HG02588 (cell line): ENCODE measurements at regions not wholly inside any gene's neighbourhood (a gene's known extent, or its start where the extent isn't known, plus 50 kb on each side); places are given as distances from the start of the nearest gene placed in this dataset.
"Not testable (repeated sequence)": the region's sequence is repeated elsewhere in the genome, so short reads cannot be mapped to it uniquely, and the experiment has no call there.

ENCODE experiments used
- ATAC-seq: cut with Tn5 transposase; IDR thresholded peaks from one replicate; pipeline ENCODE4 v1.9.1; 2021; ENCODE audit warnings: mild to moderate bottlenecking, moderate library complexity; ENCODE audit not compliant: unreplicated experiment

- no peak for ATAC-seq
These were observed 196.7 kb downstream of the IPMK start for GRCh38 chr10:58070956-58071355.

- no peak for ATAC-seq
These were observed 198.9 kb downstream of the IPMK start for GRCh38 chr10:58068809-58069208.

GRCh38 chr10:58066979-58067378 lies 200.7 kb downstream of the IPMK start:
- ATAC-seq, result no peak

DNA sequence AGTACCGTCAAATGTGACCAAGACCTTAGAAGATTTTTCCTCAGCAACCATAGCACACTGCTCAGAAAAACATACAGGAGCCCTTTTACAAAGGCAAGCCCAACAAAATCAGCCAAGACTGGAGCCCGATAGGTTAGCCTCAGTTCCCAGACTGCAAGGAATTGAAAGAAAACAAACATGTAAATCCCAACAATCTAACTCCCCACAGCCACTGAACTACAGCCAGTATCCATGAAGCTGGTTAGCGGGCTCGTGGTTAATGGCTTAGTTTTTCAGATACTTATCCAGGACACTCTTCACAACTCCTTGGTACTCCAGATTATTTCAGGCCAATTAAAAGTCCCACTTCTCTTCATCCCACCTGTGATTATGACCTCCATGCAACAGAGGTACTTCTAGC lies 201.6 kb downstream of the IPMK start:
- no peak for ATAC-seq

DNA sequence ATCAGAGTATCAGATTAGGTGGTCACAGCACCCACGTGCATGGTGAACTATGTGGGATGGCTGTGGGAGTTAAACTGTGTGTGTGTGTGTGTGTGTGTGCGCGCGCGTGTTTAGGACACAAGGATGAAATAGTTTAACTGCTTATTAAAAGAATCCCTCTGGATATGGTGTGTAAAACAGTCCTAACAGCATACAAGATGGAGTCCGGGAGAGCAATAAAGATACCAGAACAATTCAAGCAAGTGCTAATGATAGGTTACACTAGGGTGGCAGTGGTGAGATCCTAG lies 202.2 kb downstream of the IPMK start:
- ATAC-seq, result no peak

- no peak for ATAC-seq
These were observed 202.8 kb downstream of the IPMK start for GRCh38 chr10:58064714-58065528.

DNA sequence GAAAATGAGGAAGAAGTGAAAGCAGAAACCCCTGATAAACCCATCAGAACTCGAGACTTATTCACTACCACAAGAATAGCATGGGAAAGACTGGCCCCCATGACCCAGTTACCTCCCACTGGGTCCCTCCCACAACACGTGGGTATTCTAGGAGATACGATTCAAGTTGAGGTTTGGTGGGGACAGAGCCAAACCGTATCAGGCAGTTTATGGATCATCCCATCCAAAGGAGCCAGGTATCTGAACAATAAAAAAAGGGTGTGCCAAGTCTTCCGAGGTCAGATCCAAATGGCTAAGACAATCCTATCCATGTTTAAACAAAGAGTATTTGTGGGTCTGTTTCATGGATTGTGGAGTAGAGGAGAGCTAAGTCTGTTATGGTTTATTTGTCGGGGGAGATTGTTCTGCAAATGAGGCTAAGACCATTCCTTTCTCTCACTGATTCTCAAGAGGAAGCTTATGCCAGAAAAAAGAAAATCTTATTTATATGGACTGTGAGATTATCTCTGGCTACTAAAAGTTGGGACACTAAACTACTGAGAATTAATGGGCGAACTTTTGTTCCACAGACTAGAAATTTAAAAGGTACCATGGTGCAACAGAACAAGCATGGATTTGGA lies 203.7 kb downstream of the IPMK start:
- ATAC-seq, result no peak

DNA sequence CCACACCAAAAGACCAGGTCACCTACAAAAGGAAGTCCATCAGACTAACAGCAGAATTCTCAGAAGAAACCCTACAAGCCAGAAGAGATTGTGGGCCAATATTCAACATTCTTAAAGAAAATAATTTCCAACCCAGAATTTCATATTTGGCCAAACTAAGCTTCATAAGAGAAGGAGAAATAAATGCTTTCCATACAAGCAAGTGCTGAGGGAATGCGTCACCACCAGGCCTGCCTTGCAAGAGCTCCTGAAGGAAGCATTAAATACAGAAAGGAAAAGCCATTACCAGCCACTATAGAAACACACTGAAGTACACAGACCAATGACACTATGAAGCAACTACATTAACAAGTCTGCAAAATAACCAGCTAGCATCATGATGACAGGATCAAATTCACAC lies 209.0 kb downstream of the IPMK start:
- ATAC-seq, result not testable (repeated sequence)

- no peak for ATAC-seq
These were observed 212.8 kb downstream of the IPMK start for GRCh38 chr10:58054881-58055280.

DNA sequence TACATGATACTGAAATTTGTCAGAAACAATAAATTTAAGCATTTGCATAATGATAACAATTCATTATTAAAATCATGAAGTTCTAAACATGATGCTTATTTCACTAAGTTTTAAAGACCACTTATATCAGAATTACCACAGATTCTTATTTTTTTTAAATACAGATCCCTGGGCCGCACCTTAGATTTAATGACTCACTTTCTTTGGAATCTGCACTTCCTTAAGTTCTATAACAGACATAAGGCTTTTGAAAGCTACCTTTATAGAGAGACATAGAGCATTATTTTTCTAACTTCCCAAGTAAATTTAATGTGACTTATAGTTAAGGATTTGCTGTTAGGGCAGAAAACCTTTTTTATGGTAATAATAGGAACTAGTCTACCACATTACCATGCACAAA lies 214.9 kb downstream of the IPMK start:
- no peak for ATAC-seq

DNA sequence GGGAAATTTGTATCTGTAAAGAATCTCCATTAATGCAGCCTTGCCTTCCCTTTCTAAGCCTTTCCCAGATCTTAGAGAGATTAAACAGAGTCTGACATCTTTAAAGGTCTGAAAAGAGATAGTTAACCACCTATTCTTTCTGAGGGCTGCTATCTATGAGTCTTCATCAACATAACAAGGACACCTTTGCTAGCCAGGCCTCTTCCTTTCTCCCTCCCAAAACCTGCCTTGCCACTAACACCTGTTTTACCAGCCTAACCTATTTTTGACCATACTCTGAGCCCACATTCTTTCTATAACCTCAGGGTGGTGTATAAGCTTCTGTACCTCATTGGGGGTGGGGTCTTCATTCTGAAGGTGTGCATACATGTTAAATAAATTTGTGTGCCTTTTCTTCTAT lies 217.1 kb downstream of the IPMK start:
- ATAC-seq, result no peak

- ATAC-seq, result no peak
These were observed 218.8 kb downstream of the IPMK start for GRCh38 chr10:58048936-58049335.

- no peak for ATAC-seq
These were observed 223.6 kb downstream of the IPMK start for GRCh38 chr10:58044072-58044471.

- ATAC-seq, result no peak
These were observed 225.8 kb downstream of the IPMK start for GRCh38 chr10:58041901-58042300.

- ATAC-seq, result no peak
These were observed 237.5 kb downstream of the IPMK start for GRCh38 chr10:58030208-58030607.

DNA sequence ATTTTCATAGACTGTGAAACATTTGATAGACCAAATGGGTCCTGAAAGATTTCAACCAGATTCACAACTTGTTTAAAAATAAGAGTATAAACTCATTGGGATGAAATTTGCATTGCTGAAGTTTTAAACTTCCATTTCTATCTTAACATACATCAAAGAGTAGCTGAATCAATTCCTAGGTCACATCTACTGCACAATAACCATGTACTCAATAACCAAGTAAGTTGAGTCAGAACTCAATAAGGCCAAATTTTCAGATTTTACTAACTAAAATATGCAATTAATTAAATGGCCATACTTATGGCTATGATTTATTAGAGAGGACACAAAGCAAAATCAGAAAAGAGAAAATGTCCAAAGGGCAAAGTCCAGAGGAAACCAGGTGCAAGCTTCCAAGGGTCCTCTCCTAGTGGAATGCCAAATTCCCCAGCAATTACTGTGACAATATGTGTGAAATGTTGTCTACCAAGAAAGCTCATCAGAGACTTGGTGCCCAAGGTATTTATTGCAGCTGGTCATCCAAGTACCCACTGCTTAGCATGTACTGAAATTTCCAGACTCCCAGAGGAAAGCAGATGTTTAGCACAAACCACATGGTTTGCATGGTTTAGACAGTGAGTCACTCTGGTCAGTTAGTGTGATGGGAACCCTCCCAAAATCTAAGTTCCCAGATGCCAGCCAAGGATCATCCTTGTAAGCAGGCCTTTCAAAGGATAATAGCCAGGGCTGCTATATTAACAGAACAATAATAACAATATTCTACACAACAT lies 238.9 kb downstream of the IPMK start:
- ATAC-seq, result no peak

GRCh38 chr10:58027426-58027825 lies 240.3 kb downstream of the IPMK start:
- ATAC-seq, result no peak

DNA sequence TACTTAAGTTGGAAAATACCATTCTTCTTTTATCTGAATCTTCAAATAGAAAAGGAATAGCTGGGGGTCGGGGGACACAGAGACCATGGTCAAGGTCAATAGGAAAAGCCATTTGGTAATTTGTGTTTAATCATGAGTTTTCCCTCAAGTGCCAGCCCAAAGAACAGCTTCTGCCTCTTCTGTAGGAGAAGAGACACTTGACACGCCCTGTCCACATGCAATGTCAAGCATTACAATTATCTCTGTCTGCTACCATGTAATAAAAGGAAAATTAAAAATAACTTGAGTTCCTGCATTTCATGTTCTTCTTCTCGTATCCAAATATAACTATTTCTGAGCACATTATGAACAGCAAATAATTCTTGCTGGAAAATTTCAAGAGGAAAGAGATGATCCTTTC lies 241.7 kb downstream of the IPMK start:
- ATAC-seq, result no peak

DNA sequence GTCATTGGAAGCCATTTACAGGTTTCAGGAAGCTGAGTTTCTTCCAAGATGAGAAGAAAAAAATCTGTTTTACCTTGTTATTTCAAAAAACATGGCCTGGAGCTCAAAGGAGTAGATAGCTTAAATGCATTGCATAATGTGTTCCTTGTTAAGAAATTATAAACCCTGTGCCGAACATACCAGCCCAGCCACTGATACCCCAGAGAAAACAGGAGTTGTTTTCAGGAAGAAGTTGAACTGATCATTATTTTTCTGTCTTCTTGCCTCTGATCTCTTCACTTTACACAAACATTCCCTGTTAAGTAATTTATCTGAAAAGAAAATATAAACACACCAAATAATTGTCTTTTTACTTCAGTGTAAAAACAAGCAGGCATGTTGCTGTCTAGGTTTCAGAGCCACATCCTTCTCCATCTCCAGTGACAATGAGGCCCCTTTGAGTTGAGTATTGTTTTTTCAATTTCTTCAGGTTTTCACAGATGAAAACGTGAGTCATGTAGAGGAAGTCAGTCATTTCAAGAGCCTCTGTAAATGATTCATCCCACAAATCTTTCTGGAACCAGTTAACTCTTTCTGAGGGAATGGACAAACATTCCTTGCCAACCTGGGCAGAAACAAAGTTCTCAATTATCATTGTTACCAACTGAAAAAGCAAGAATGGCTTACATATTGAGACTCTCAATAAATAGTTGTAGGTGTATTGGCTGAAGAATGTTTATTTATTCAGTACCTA lies 244.2 kb downstream of the IPMK start:
- ATAC-seq, result no peak

GRCh38 chr10:58019863-58020537 lies 247.7 kb downstream of the IPMK start:
- no peak for ATAC-seq
